GM19043 (cell line): ENCODE measurements at regions not wholly inside any gene's neighbourhood (a gene's known extent, or its start where the extent isn't known, plus 50 kb on each side); places are given as distances from the start of the nearest gene placed in this dataset.
"Not testable (repeated sequence)": the region's sequence is repeated elsewhere in the genome, so short reads cannot be mapped to it uniquely, and the experiment has no call there.

Experiments
- ATAC-seq: cut with Tn5 transposase; IDR thresholded peaks from one replicate; pipeline ENCODE4 v1.9.1; 2021; ENCODE audit warnings: low read depth; ENCODE audit not compliant: unreplicated experiment

DNA sequence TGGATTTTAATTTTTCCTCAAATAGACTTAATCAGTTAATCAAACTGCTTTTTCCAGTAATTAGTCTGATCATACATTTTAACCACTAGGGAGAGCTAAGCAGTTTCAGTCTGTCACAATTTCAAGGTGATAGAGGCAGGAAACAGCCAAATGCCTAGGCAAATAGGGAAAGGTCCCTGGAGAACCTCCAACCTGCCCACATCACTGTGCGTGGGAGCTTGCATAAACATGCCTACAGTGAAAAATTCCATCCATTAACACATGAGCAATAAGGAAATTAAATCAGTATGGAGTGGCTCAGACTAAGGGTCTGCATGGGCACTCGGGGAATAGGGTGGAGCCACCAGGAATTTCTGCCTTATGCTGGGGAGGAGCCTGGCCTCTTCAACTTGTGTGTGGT is 74.6 kb downstream of the AASDHPPT start:
- ATAC-seq: no peak

- ATAC-seq: no peak
These were observed 75.4 kb downstream of the AASDHPPT start for GRCh38 chr11:106152824-106153223.

DNA sequence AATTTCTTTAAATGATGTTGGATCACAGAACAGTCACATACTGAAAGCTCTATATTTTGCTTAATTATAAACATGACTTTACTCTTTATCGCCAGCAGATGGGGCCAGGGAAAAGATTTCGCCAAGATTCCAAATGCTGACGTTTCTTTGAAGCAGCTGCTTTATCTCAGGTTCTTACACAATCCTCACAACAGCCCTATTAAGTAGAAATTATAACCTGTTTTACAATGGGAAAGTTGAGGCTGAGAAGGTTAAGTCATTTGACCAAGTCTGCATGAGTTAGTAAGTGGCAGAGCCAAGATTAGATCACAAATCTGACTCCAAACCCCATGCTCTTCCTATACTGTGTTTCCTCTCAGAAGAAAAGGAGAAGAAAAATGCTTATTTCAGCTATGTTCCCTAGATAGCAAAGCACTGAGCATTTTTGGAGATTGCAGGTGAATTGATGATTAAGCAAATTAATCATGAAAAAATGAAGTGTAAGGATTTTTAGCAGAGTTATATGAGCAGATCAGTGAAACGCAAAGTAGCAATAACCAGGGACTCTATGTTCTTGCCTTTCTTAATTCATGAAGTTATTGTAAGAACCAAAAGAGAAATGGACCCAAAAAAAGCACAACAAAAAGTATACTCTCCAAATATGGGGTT is 79.0 kb downstream of the AASDHPPT start:
- peak; percentile 61 for ATAC-seq

DNA sequence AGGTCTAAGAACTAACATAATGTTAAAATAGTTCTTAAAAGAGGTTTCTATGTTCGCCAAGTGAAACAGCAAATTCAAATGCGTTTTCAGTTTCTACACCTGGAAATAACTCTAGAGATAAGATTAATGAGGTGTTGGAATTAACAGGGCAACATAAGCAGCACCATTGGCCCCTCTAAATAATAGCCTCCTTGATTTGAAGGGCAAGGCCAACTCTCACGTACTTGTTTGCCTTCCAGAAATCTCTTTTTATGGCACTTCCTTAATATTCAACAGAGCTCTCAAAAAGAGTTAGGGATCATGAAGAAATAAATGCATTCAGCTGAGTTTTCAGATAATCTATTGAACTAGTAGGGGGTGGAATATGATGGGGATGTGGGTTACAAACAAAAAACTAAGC is 80.9 kb downstream of the AASDHPPT start:
- ATAC-seq: no peak

DNA sequence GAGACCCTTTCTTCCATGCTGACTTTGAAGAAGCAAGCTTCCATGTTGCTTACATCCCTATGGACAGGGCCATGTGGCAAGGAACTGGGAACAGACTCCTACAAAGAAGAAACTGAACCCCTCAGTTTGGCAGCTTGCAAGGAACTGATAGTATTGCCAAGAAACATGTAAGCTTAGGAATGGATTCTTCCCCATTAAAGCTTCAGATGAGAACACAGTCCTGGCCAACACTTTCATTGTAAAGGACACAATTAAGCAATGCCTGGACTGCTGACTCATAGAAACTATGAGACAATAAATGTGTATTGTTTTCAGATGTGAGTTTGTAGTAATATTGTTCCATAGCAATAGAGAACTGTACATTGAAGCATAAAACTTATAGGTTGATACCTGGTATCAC is 82.4 kb downstream of the AASDHPPT start:
- ATAC-seq: no peak

- ATAC-seq: no peak
These were observed 83.0 kb downstream of the AASDHPPT start for GRCh38 chr11:106160494-106160893.

- no peak for ATAC-seq
These were observed 84.5 kb downstream of the AASDHPPT start for GRCh38 chr11:106161775-106162634.

DNA sequence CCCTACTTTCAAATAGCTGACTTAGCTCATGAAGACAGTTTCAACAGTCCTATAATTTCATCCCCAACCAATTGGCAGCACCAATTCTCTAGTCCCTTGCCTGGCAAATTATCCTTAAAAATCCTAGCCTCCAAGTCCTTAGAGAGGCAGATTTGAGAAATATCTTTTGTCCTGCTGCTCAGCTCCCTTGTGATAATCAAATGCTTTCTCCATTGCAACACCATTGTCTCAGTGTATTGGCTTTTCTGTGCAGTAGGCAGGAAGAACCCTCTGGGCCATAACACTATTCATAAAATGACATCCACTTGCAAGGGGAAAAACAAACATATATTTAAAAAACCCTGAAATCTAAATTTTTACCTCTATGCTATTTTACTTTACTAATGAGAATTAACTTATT is 89.6 kb downstream of the AASDHPPT start:
- no peak for ATAC-seq

DNA sequence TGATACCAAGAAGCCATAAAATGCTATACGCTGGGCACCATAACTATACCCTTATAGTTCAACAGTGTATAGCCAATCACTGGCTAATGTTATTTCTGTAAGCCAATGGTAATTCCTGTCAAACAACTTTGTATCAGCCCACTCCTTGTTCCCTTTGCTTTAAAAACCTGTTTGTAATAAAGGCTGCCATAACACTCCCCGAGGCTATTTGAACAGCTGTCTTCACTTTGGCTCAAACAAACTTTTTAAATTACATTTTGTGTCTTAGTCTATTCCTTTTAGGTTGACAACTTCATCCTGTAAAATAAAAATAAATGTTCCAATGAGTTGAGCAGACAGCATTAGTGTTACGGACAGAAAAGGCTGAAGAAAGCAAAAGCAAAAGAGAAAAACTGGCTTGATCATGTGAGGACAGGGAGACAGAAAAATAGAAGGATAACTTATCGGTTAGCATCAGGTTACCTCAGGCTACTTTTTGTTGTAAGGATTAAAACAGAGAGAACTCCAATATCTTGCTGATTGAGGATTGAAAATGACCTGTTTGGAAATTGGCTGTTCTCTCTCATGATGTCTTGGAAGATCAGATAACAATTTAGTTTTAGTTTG is 95.0 kb downstream of the AASDHPPT start:
- ATAC-seq: no peak

- ATAC-seq: no peak
These were observed 95.8 kb downstream of the AASDHPPT start for GRCh38 chr11:106173291-106173690.

- ATAC-seq: not testable (repeated sequence)
These were observed 96.5 kb downstream of the AASDHPPT start for GRCh38 chr11:106174003-106174402.

DNA sequence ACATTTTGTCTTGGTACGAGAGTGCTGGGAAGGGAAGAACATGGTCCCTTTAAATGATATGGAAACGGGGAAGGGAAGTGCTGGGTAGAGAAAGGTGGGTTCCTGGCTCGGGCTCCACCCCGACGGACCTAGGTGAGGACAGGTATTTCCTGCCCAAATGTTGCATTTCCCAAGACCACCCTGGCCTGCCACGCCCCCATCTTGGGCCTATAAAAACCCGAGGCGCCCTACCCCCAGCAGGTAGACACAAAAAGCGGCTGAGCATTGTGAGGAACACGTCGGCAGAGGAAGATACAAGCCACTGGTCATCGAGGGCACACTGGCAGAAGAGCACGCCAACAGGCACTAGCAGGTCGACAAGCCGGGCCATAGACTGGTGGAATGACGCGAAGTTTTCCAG is 99.4 kb downstream of the AASDHPPT start:
- no peak for ATAC-seq

GRCh38 chr11:106177311-106177710 is 99.8 kb downstream of the AASDHPPT start:
- no peak for ATAC-seq

DNA sequence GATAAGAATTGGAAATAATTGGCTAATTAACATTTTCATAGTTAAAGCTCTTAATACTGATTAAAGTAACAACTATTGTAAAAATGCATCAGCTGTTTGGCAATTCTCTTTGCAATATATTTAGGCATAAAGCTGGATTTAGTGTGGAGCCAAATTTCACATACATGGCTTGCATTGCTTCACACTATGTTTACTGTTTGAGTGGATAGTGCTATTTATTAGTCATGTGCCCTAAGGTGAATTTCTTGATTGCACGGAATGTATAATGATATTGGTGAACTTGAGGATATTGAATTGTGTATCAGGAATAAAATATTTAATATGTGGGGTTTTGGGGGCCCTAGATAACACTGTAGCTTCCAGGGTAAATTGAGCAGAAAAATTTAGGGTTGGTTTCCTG is 100.9 kb downstream of the AASDHPPT start:
- no peak for ATAC-seq

DNA sequence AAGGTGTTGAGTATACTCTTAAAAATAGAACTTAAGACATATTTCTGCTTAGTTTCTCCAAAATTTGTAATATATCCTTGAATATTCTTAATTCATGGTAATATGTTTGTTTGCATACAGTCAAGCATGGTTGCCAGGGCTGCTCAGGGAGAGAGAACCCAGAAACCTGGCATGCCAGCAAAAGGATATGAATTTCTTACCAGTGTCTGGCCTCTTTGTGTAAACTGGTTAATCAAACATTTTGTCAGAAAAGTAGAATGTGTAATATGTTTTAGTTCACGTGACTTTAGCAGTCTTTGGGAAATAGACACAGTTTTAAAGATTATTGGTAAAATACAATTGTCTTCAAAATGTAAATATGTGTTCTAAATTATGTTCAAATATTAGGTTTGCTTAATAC is 101.6 kb downstream of the AASDHPPT start:
- no peak for ATAC-seq

DNA sequence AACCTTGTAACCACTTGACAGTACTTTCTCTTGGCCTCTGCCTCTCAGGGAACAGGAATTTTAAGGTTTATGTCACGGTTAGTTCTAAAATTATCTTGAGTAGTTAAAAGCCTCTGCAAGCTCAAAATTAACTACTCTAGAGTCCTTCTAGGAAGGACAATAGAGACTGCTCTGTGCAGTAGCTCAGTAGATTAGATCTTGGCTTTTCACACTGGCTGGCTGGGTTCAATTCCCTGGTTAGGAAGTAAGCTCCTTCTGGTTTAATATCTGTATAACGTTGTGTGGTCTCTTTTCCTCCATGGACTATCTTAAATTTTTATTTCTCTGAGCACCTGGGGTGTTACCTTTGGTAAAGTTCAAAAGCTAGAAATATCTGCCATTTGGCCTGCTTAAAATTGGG is 109.2 kb downstream of the AASDHPPT start:
- ATAC-seq: no peak

DNA sequence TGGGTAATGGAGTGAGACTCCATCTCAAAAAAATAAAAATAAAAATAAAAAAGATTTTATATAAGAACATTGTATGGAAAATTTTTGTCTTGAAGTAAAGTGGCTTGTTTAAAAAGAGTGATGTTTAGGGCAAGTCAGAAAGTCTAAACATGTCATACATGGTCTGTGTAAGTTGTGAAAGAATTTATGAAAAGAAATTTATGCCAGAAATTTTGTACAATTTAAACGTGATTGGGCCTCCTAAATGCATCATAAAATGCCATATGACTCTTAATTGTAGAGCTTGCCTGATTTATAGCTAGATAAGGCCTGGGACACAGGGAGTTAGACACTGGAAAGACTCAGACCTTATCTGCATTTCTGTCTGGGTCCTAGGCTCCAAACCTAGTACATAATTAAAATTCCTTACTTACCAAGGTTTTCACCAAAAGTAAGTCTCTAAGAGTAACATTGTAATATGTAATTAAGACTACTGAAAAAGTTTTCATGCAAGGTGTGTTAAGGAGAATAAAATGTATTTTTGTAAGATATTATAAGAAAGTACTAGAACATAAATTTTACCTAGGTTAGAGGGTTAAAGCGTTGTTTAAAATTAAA is 110.5 kb downstream of the AASDHPPT start:
- ATAC-seq: no peak

GRCh38 chr11:106193956-106194355 is 116.5 kb downstream of the AASDHPPT start:
- ATAC-seq: no peak

GRCh38 chr11:106197438-106197837 is 120.0 kb downstream of the AASDHPPT start:
- ATAC-seq: no peak

GRCh38 chr11:106202935-106203620 is 125.6 kb downstream of the AASDHPPT start:
- ATAC-seq: no peak

DNA sequence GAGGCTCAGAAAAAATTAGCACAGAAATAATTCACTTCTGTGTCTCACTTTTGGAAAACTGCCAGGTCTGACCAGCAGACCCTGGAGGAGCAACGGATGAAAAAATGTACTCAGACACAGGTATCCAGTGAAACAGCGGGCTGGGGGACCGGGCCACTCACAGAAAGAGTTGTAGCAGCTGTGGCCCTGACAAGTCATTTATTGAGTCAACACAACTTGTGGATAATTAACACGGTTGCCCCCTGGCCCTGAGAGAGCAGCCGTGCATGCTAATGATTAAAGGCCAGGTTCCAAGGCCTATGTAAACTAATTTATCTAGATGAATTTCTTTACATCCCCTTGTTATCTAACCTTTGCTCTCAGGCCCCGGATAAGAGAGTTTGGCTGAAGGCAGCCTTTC is 131.3 kb downstream of the AASDHPPT start:
- no peak for ATAC-seq
